SK-N-SH (cell line): ENCODE measurements at regions not wholly inside any gene's neighbourhood (a gene's known extent, or its start where the extent isn't known, plus 50 kb on each side); places are given as distances from the start of the nearest gene placed in this dataset.

ENCODE experiments used
- CTCF ChIA-PET: fragments of 300-600, 350-600 bp; formaldehyde crosslinking; extraction: SDS; loops from one replicate; lab custom pipeline; 2021; lab: Yijun Ruan, JAX
- POLR2A ChIA-PET: fragments of 350-600 bp; sonication (Branson Sonifier 250); formaldehyde crosslinking; extraction: SDS; loops from one replicate; lab custom pipeline; 2020; ENCODE audit warnings: antibody characterized with exemption, inconsistent platforms; lab: Yijun Ruan, JAX
- DNase-seq: peaks from one replicate; pipeline ENCODE4 v3.0.0; 2012
- H2AFZ ChIP-seq: fragments of 200-600 bp; sonication (generic); 2 replicates; pipeline ENCODE4 v1.8.1; 2016; ENCODE audit warnings: antibody characterized with exemption, mild to moderate bottlenecking, low read depth
- H3F3A ChIP-seq: fragments of 200-600 bp; sonication (generic); replicated peaks from 2 replicates; pipeline ENCODE3; 2016; ENCODE audit warnings: antibody characterized with exemption, mild to moderate bottlenecking; ENCODE audit not compliant: insufficient read depth
- H3K27ac ChIP-seq, 2 experiments: fragments of 200-500 bp in 1 of 2; fragments of 200-600 bp in 1 of 2; sonication (Bioruptor generic) in 1 of 2; sonication (generic), shearing (Covaris generic) in 1 of 2; 2 replicates each; pipeline versions ENCODE4 v1.5.1 to v1.6.1; 2014 to 2016; ENCODE audit warnings: low read depth in 2 of 2, inconsistent platforms in 1 of 2, low read length in 1 of 2, mild to moderate bottlenecking in 1 of 2, mixed read lengths in 1 of 2
- H3K27me3 ChIP-seq: fragments of 200-600 bp; sonication (generic), shearing (Covaris generic); 2 replicates; pipeline ENCODE4 v1.6.1; 2016; ENCODE audit warnings: mixed run types; ENCODE audit not compliant: insufficient read depth
- H3K36me3 ChIP-seq, 2 experiments: fragments of 200-500 bp in 1 of 2; fragments of 200-600 bp in 1 of 2; sonication (Bioruptor generic) in 1 of 2; sonication (generic) in 1 of 2; replicated peaks in 1 of 2; 2 replicates each; pipeline versions ENCODE3 to v1.5.1; 2014 to 2016; ENCODE audit warnings: low read length in 1 of 2, mild to moderate bottlenecking in 1 of 2; ENCODE audit not compliant: insufficient read depth in 2 of 2, control insufficient read depth in 1 of 2
- H3K4me1 ChIP-seq, 2 experiments: fragments of 200-500 bp in 1 of 2; fragments of 200-600 bp in 1 of 2; sonication (Bioruptor generic) in 1 of 2; sonication (generic), shearing (Covaris generic) in 1 of 2; 2 replicates each; pipeline versions ENCODE4 v1.5.1 to v1.6.1; 2014 to 2016; ENCODE audit warnings: low read depth in 1 of 2, low read length in 1 of 2, mixed run types in 1 of 2; ENCODE audit not compliant: insufficient read depth in 2 of 2, control insufficient read depth in 1 of 2
- H3K4me2 ChIP-seq: fragments of 200-600 bp; sonication (generic), shearing (Covaris generic); 2 replicates; pipeline ENCODE4 v1.6.1; 2017; ENCODE audit warnings: mixed run types
- H3K4me3 ChIP-seq, 2 experiments: fragments of 200-500 bp in 1 of 2; fragments of 200-600 bp in 1 of 2; sonication (Bioruptor generic) in 1 of 2; sonication (generic), shearing (Covaris generic) in 1 of 2; 2 replicates each; pipeline versions ENCODE4 v1.5.1 to v1.8.1; 2014 to 2016; ENCODE audit warnings: low read depth in 2 of 2, inconsistent platforms in 1 of 2, low read length in 1 of 2, mild to moderate bottlenecking in 1 of 2, mixed read lengths in 1 of 2, moderate library complexity in 1 of 2
- H3K79me2 ChIP-seq: fragments of 200-600 bp; sonication (generic); 2 replicates; pipeline ENCODE4 v1.8.1; 2017; ENCODE audit warnings: mild to moderate bottlenecking; ENCODE audit not compliant: insufficient read depth
- H3K9ac ChIP-seq: fragments of 200-600 bp; sonication (generic); 2 replicates; pipeline ENCODE4 v1.6.1; 2017; ENCODE audit warnings: mixed run types
- H3K9me2 ChIP-seq: fragments of 200-600 bp; sonication (generic); 2 replicates; pipeline ENCODE4 v1.6.1; 2017; ENCODE audit warnings: mixed run types
- H3K9me3 ChIP-seq: fragments of 200-600 bp; sonication (generic); 2 replicates; pipeline ENCODE4 v1.6.1; 2017; ENCODE audit warnings: mixed run types, mild to moderate bottlenecking, moderate library complexity
- H4K20me1 ChIP-seq: fragments of 200-600 bp; sonication (generic); 2 replicates; pipeline ENCODE4 v1.6.1; 2017; ENCODE audit warnings: mild to moderate bottlenecking, mixed run types; ENCODE audit not compliant: insufficient read depth
- CHD2 ChIP-seq: fragments of 150-350 bp; IDR thresholded peaks from 2 replicates; pipeline ENCODE4 v1.6.1; 2018; ENCODE audit warnings: low read length; ENCODE audit not compliant: partially characterized antibody
- CTCF ChIP-seq: fragments of 200-600 bp; sonication (generic); IDR thresholded peaks from 2 replicates; pipeline ENCODE4 v1.6.1; 2017; ENCODE audit warnings: antibody characterized with exemption, mild to moderate bottlenecking, moderate library complexity
- ELF1 ChIP-seq: IDR thresholded peaks from 2 replicates; pipeline ENCODE4 v1.4.0; 2012
- EZH2phosphoT487 ChIP-seq: fragments of 200-600 bp; sonication (generic); IDR thresholded peaks from 2 replicates; pipeline ENCODE4 v1.6.1; 2017; ENCODE audit warnings: low read depth, mixed run types, mild to moderate bottlenecking, antibody characterized with exemption, moderate library complexity, borderline replicate concordance
- FOXM1 ChIP-seq: IDR thresholded peaks from 2 replicates; pipeline ENCODE4 v1.4.0; 2012; ENCODE audit warnings: low read depth, mild to moderate bottlenecking
- IRF3 ChIP-seq: fragments of 150-350 bp; IDR thresholded peaks from 2 replicates; pipeline ENCODE4 v1.6.1; 2016; ENCODE audit warnings: mild to moderate bottlenecking, low read depth, low read length
- JUND ChIP-seq: IDR thresholded peaks from 2 replicates; pipeline ENCODE4 v1.4.0; 2012
- MAX ChIP-seq: IDR thresholded peaks from 2 replicates; pipeline ENCODE4 v1.4.0; 2012; ENCODE audit warnings: low read depth
- NFIC ChIP-seq: IDR thresholded peaks from 2 replicates; pipeline ENCODE4 v1.4.0; 2012; ENCODE audit warnings: borderline replicate concordance
- NRF1 ChIP-seq: IDR thresholded peaks from 2 replicates; pipeline ENCODE4 v1.6.1; 2012; ENCODE audit warnings: low read depth, mild to moderate bottlenecking, low read length
- RAD21 ChIP-seq: IDR thresholded peaks from 2 replicates; pipeline ENCODE4 v1.6.1; 2012; ENCODE audit warnings: mild to moderate bottlenecking, low read length
- REST ChIP-seq: IDR thresholded peaks from 2 replicates; pipeline ENCODE4 v1.6.1; 2012; ENCODE audit warnings: mild to moderate bottlenecking, low read depth, low read length, moderate library complexity
- TAF1 ChIP-seq: IDR thresholded peaks from 2 replicates; pipeline ENCODE4 v1.6.1; 2012; ENCODE audit warnings: low read depth, mild to moderate bottlenecking, low read length, moderate library complexity, borderline replicate concordance
- USF1 ChIP-seq: IDR thresholded peaks from 2 replicates; pipeline ENCODE4 v1.4.0; 2012; ENCODE audit warnings: low read depth, borderline replicate concordance
- YY1 ChIP-seq: IDR thresholded peaks from 2 replicates; pipeline ENCODE4 v1.4.0; 2012; ENCODE audit warnings: low read depth, mild to moderate bottlenecking
- ZBTB33 ChIP-seq: IDR thresholded peaks from 2 replicates; pipeline ENCODE4 v1.4.0; 2012; ENCODE audit warnings: low read depth, borderline replicate concordance
- WGBS: methylation state at CpG from one replicate; pipeline ENCODE4 v1.1.6; 2017; ENCODE audit warnings: low lambda C conversion rate; 5-methylcytosine and 5-hydroxymethylcytosine counted together

GRCh38 chr2:145136702-145137101, 616.8 kb upstream of the ZEB2 start:
- no peaks in the 10 kb centered on the region for H3K27me3 ChIP-seq
- peaks cover 11% of the 10 kb centered on the region for H3F3A ChIP-seq
- H3K9me3 ChIP-seq: no peaks in the 10 kb centered on the region
- no peak overlapping the region for H3K4me3 ChIP-seq
- 94% methylated on average over 1 of the region's 1 CpG for WGBS
- H3K36me3 ChIP-seq: no peaks in the 10 kb centered on the region
- H3K79me2 ChIP-seq: no peaks in the 10 kb centered on the region
- H3K4me1 ChIP-seq: no peaks in the 10 kb centered on the region; a peak in 1 of 4 replicates
- no peak overlapping the region for H2AFZ ChIP-seq
- H3K9ac ChIP-seq: no peak overlapping the region
- H3K9me2 ChIP-seq: no peaks in the 10 kb centered on the region
- no peak overlapping the region for H3K4me2 ChIP-seq
- no peak for DNase-seq
- H3K27ac ChIP-seq: no peak overlapping the region
- ChIA-PET CTCF (no interaction called here), POLR2A (no interaction called here)
- H4K20me1 ChIP-seq: no peaks in the 10 kb centered on the region
- TF ChIP-seq YY1 (no peak), MAX (no peak), NRF1 (no peak), ZBTB33 (no peak), TAF1 (no peak), IRF3 (no peak)

- TF ChIP-seq REST (no peak), NFIC (no peak), CHD2 (no peak), RAD21 (no peak), ELF1 (no peak), CTCF (no peak), MAX (no peak), USF1 (no peak), FOXM1 (no peak), YY1 (no peak), JUND (no peak), EZH2phosphoT487 (no peak), IRF3 (no peak)
- TF ChIP-seq, all 33 proteins: peak for 0
- Histone ChIP-seq H3K4me2 (no peak overlapping the region), H3K4me3 (no peak overlapping the region), H3K9me2 (no peaks in the 10 kb centered on the region), H3K27ac (no peak overlapping the region), H3K4me1 (peaks cover 0 to 5% of the 10 kb centered on the region in 2 experiments; a peak in 2 of 4 replicates), H3K9ac (no peak overlapping the region), H4K20me1 (no peaks in the 10 kb centered on the region), H2AFZ (no peak overlapping the region), H3K36me3 (no peaks in the 10 kb centered on the region), H3K9me3 (no peaks in the 10 kb centered on the region), H3F3A (no peaks in the 10 kb centered on the region), H3K27me3 (no peaks in the 10 kb centered on the region), H3K79me2 (no peaks in the 10 kb centered on the region)
- no peak for DNase-seq
- ChIA-PET POLR2A (no interaction called here), CTCF (no interaction called here)
- 92% methylated on average over 2 of the region's 2 CpGs for WGBS
These were observed 606.2 kb upstream of the ZEB2 start for GRCh38 chr2:145126146-145126545.
